Breast epithelium (tissue), 4 donors: ENCODE measurements at regions not wholly inside any gene's neighbourhood (a gene's known extent, or its start where the extent isn't known, plus 50 kb on each side); places are given as distances from the start of the nearest gene placed in this dataset.

Source experiments
- DNase-seq, 2 donors: peaks; one replicate each; pipeline ENCODE4 v3.0.0-alpha.2; 2019; ENCODE audit warnings: low spot score in 2 of 2
- H3K27ac ChIP-seq, 2 donors: fragments of 200-600 bp; sonication (generic) in 1 of 2; one replicate each; pipeline ENCODE4 v1.5.1; 2016 to 2019; ENCODE audit warnings: mild to moderate bottlenecking in 1 of 2
- H3K27me3 ChIP-seq, 2 donors: fragments of 200-600 bp; sonication (generic) in 1 of 2; one replicate each; pipeline versions ENCODE4 v1.5.1 to v1.6.0; 2017 to 2019; ENCODE audit warnings: control low read depth in 1 of 2, mild to moderate bottlenecking in 1 of 2
- H3K36me3 ChIP-seq: fragments of 200-600 bp; one replicate; pipeline ENCODE4 v1.5.1; 2019
- H3K4me1 ChIP-seq, 2 donors: fragments of 200-600 bp; sonication (generic); one replicate each; pipeline ENCODE4 v1.5.1; 2016 to 2019; ENCODE audit warnings: control low read depth in 1 of 2
- H3K4me3 ChIP-seq, 3 donors: fragments of 200-600 bp; sonication (generic); 1 replicate in 2 of 3; 2 replicates in 1 of 3; pipeline ENCODE4 v1.5.1; 2016 to 2019; ENCODE audit warnings: mild to moderate bottlenecking in 3 of 3, moderate library complexity in 2 of 3
- H3K9me3 ChIP-seq, 2 donors: fragments of 200-600 bp; sonication (generic) in 1 of 2; one replicate each; pipeline ENCODE4 v1.5.1; 2016 to 2019; ENCODE audit warnings: control low read depth in 1 of 2
- CTCF ChIP-seq, 3 donors: fragments of 450-650 bp; IDR thresholded peaks; one replicate each; pipeline ENCODE4 v1.5.1; 2016 to 2017; ENCODE audit warnings: antibody characterized with exemption in 3 of 3, mild to moderate bottlenecking in 3 of 3, moderate library complexity in 3 of 3
- POLR2A ChIP-seq: fragments of 450-650 bp; IDR thresholded peaks from one replicate; pipeline ENCODE4 v1.6.1; 2016; ENCODE audit warnings: antibody characterized with exemption, mild to moderate bottlenecking, moderate library complexity
- POLR2AphosphoS5 ChIP-seq, 3 donors: sonication (generic); formaldehyde crosslinking; IDR thresholded peaks; one replicate each; pipeline ENCODE4 v1.6.1; 2017; ENCODE audit warnings: antibody characterized with exemption in 3 of 3
- intact Hi-C: fragments of 100-400 bp; cut with DNase I; formaldehyde crosslinking; loops from one replicate; pipeline ENCODE4 v1.15.1; 2023; ENCODE audit warnings: low total_unique reads

- H3K27ac ChIP-seq = no peak overlapping the region
- no peaks in the 10 kb centered on the region for H3K36me3 ChIP-seq
- no peak overlapping the region for H3K4me3 ChIP-seq
- H3K9me3 ChIP-seq = no peaks in the 10 kb centered on the region
- DNase-seq = no peak
- no peak for TF ChIP-seq POLR2AphosphoS5 (IDR thresholded peaks at IDR 0.05)
- no peak for TF ChIP-seq CTCF (IDR thresholded peaks at IDR 0.05)
- no peak for TF ChIP-seq POLR2A
- intact Hi-C loops = no loop called here
- H3K27me3 ChIP-seq = no peaks in the 10 kb centered on the region
- no peaks in the 10 kb centered on the region for H3K4me1 ChIP-seq
Observed at GRCh38 chr2:37477921-37478320, 133.5 kb downstream of the QPCT start.

- no peak for DNase-seq
- TF ChIP-seq POLR2AphosphoS5 (IDR thresholded peaks at IDR 0.05) = no peak
- no peak for TF ChIP-seq CTCF (IDR thresholded peaks at IDR 0.05)
- no peak for TF ChIP-seq POLR2A
- H3K27ac ChIP-seq = no peak overlapping the region
- no peak overlapping the region for H3K4me3 ChIP-seq
- no peaks in the 10 kb centered on the region for H3K27me3 ChIP-seq
- no peaks in the 10 kb centered on the region for H3K36me3 ChIP-seq
- no peaks in the 10 kb centered on the region for H3K9me3 ChIP-seq
- intact Hi-C loops = no loop called here
- H3K4me1 ChIP-seq = no peaks in the 10 kb centered on the region
Observed at GRCh38 chr2:37481244-37481643, 136.8 kb downstream of the QPCT start.

GRCh38 chr2:37489041-37489456 is 144.6 kb downstream of the QPCT start:
- H3K27ac ChIP-seq = no peak overlapping the region
- no peaks in the 10 kb centered on the region for H3K4me1 ChIP-seq
- intact Hi-C loops = no loop called here
- no peak for DNase-seq
- H3K9me3 ChIP-seq = no peaks in the 10 kb centered on the region
- TF ChIP-seq POLR2A (no peak), POLR2AphosphoS5 (IDR thresholded peaks at IDR 0.05) (no peak), CTCF (IDR thresholded peaks at IDR 0.05) (no peak)
- no peak overlapping the region for H3K4me3 ChIP-seq
- H3K36me3 ChIP-seq = no peaks in the 10 kb centered on the region
- H3K27me3 ChIP-seq = no peaks in the 10 kb centered on the region

- Histone ChIP-seq H3K4me1 (no peaks in the 10 kb centered on the region), H3K27me3 (no peaks in the 10 kb centered on the region), H3K4me3 (no peak overlapping the region), H3K36me3 (no peaks in the 10 kb centered on the region), H3K9me3 (no peaks in the 10 kb centered on the region), H3K27ac (no peak overlapping the region)
- TF ChIP-seq CTCF (IDR thresholded peaks at IDR 0.05) = no peak
- no peak for TF ChIP-seq POLR2A
- no peak for TF ChIP-seq POLR2AphosphoS5 (IDR thresholded peaks at IDR 0.05)
- DNase-seq = no peak
- intact Hi-C loops = no loop called here
Observed at GRCh38 chr2:37489536-37489935, 145.1 kb downstream of the QPCT start.

- intact Hi-C loops = no loop called here
- no peak overlapping the region for H3K27ac ChIP-seq
- H3K4me3 ChIP-seq = no peak overlapping the region
- TF ChIP-seq POLR2A (no peak), POLR2AphosphoS5 (IDR thresholded peaks at IDR 0.05) (no peak), CTCF (IDR thresholded peaks at IDR 0.05) (no peak)
- no peaks in the 10 kb centered on the region for H3K9me3 ChIP-seq
- no peaks in the 10 kb centered on the region for H3K4me1 ChIP-seq
- no peak for DNase-seq
- no peaks in the 10 kb centered on the region for H3K36me3 ChIP-seq
- no peaks in the 10 kb centered on the region for H3K27me3 ChIP-seq
Observed at GRCh38 chr2:37493425-37493824, 149.0 kb downstream of the QPCT start.
